GM23248 (cell line): ENCODE measurements at regions not wholly inside any gene's neighbourhood (a gene's known extent, or its start where the extent isn't known, plus 50 kb on each side); places are given as distances from the start of the nearest gene placed in this dataset.

ENCODE experiments used
- EZH2 ChIP-seq: fragments of 200-600 bp; sonication (generic); IDR thresholded peaks from 2 replicates; pipeline ENCODE4 v1.6.1; 2018; ENCODE audit warnings: antibody characterized with exemption, mild to moderate bottlenecking; ENCODE audit not compliant: insufficient read depth, poor library complexity, severe bottlenecking
- EZH2phosphoT487 ChIP-seq: fragments of 200-600 bp; sonication (generic); IDR thresholded peaks from 2 replicates; pipeline ENCODE4 v1.6.1; 2018; ENCODE audit warnings: antibody characterized with exemption, moderate library complexity, mild to moderate bottlenecking, low read depth; ENCODE audit not compliant: insufficient read depth

- TF ChIP-seq EZH2phosphoT487 (no peak), EZH2 (no peak)
Observed at GRCh38 chr16:22970209-22970865, 156.4 kb downstream of the HS3ST2 start.
